Testis (tissue), 2 donors: ENCODE measurements at regions not wholly inside any gene's neighbourhood (a gene's known extent, or its start where the extent isn't known, plus 50 kb on each side); places are given as distances from the start of the nearest gene placed in this dataset.

Experiments
- DNase-seq: peaks from one replicate; pipeline ENCODE4 v3.0.0-alpha.2; 2019
- H3K27ac ChIP-seq, 2 donors: fragments of 200-600 bp; sonication (generic); one replicate each; pipeline ENCODE4 v1.5.1; 2019
- H3K27me3 ChIP-seq: fragments of 200-600 bp; sonication (generic); one replicate; pipeline ENCODE4 v1.5.1; 2019
- H3K36me3 ChIP-seq: fragments of 200-600 bp; sonication (generic); one replicate; pipeline ENCODE4 v1.5.1; 2017; ENCODE audit warnings: low read depth; ENCODE audit errors: missing control alignments
- H3K4me1 ChIP-seq: fragments of 200-600 bp; sonication (generic); one replicate; pipeline ENCODE4 v1.5.1; 2019
- H3K4me3 ChIP-seq, 2 donors: fragments of 200-600 bp; sonication (generic); one replicate each; pipeline ENCODE4 v1.5.1; 2017 to 2019
- H3K9me3 ChIP-seq: fragments of 200-600 bp; sonication (generic); one replicate; pipeline ENCODE4 v1.5.1; 2017
- CTCF ChIP-seq, 3 experiments: fragments of 450-650 bp in 2 of 3; fragments of 200-600 bp in 1 of 3; sonication (generic) in 1 of 3; IDR thresholded peaks; one replicate each; pipeline ENCODE4 v1.5.1; 2016 to 2019; ENCODE audit warnings: antibody characterized with exemption in 3 of 3, mild to moderate bottlenecking in 2 of 3, moderate library complexity in 1 of 3
- POLR2A ChIP-seq: fragments of 450-650 bp; IDR thresholded peaks from one replicate; pipeline ENCODE4 v1.6.1; 2017; ENCODE audit warnings: antibody characterized with exemption, mild to moderate bottlenecking, moderate library complexity
- WGBS, 2 donors: methylation state at CpG; one replicate each; pipeline ENCODE4 v1.1.5; 2018; 5-methylcytosine and 5-hydroxymethylcytosine counted together
- intact Hi-C: fragments of 100-400 bp; cut with DNase I; formaldehyde crosslinking; loops from one replicate; pipeline ENCODE4 v1.15.1; 2023; ENCODE audit warnings: low total_unique reads

GRCh38 chr4:38213083-38213805 lies 253.0 kb downstream of the PTTG2 start:
- WGBS, 2 donors, result 94 to 100% methylated on average over 2 of the region's 2 CpGs

GRCh38 chr4:38222892-38223291 lies 262.7 kb downstream of the PTTG2 start:
- Histone ChIP-seq H3K4me1 (no peaks in the 10 kb centered on the region), H3K4me3 (no peak overlapping the region), H3K27ac (no peak overlapping the region), H3K36me3 (no peaks in the 10 kb centered on the region), H3K9me3 (no peaks in the 10 kb centered on the region), H3K27me3 (no peaks in the 10 kb centered on the region)
- TF ChIP-seq CTCF (IDR thresholded peaks at IDR 0.05) (no peak), POLR2A (no peak)
- no peak for DNase-seq
- WGBS, 2 donors, result 81 to 94% methylated on average over 2 of the region's 2 CpGs
- intact Hi-C loops, result no loop called here

More at GRCh38 chr4:38213083-38213805, 253.0 kb downstream of the PTTG2 start:
- DNase-seq, result no peak
- H3K36me3 ChIP-seq, result no peaks in the 10 kb centered on the region
- intact Hi-C loops, result no loop called here
- peaks cover 3% of the 10 kb centered on the region for H3K4me1 ChIP-seq
- no peak overlapping the region for H3K4me3 ChIP-seq
- H3K27ac ChIP-seq, result no peak overlapping the region
- no peaks in the 10 kb centered on the region for H3K27me3 ChIP-seq
- no peak for TF ChIP-seq CTCF (IDR thresholded peaks at IDR 0.05)
- no peak for TF ChIP-seq POLR2A
- H3K9me3 ChIP-seq, result no peaks in the 10 kb centered on the region

- WGBS, 2 donors, result 5 to 39% methylated on average over 1 of the region's 1 CpG
- no peaks in the 10 kb centered on the region for H3K36me3 ChIP-seq
- no peak for DNase-seq
- no peaks in the 10 kb centered on the region for H3K27me3 ChIP-seq
- H3K9me3 ChIP-seq, result no peaks in the 10 kb centered on the region
- H3K4me3 ChIP-seq, result no peak overlapping the region
- no peak overlapping the region for H3K27ac ChIP-seq
- TF ChIP-seq CTCF (IDR thresholded peaks at IDR 0.05) (no peak), POLR2A (no peak)
- no peaks in the 10 kb centered on the region for H3K4me1 ChIP-seq
- intact Hi-C loops, result no loop called here
Measured at GRCh38 chr4:38223306-38223705, 263.1 kb downstream of the PTTG2 start.

GRCh38 chr4:38223782-38224236 lies 263.6 kb downstream of the PTTG2 start:
- no peak overlapping the region for H3K27ac ChIP-seq
- intact Hi-C loops, result no loop called here
- H3K27me3 ChIP-seq, result no peaks in the 10 kb centered on the region
- H3K4me3 ChIP-seq, result no peak overlapping the region
- WGBS, 2 donors, result 72% methylated on average over 9 of the region's 9 CpGs
- DNase-seq, result no peak
- no peak for TF ChIP-seq POLR2A
- no peak for TF ChIP-seq CTCF (IDR thresholded peaks at IDR 0.05)
- no peaks in the 10 kb centered on the region for H3K4me1 ChIP-seq
- no peaks in the 10 kb centered on the region for H3K36me3 ChIP-seq
- H3K9me3 ChIP-seq, result no peaks in the 10 kb centered on the region

- H3K4me3 ChIP-seq, result no peak overlapping the region
- 93 to 94% methylated on average over 3 of the region's 3 CpGs for WGBS, 2 donors
- DNase-seq, result no peak
- TF ChIP-seq CTCF (IDR thresholded peaks at IDR 0.05) (no peak), POLR2A (no peak)
- H3K27me3 ChIP-seq, result no peaks in the 10 kb centered on the region
- H3K4me1 ChIP-seq, result no peaks in the 10 kb centered on the region
- no peaks in the 10 kb centered on the region for H3K9me3 ChIP-seq
- intact Hi-C loops, result no loop called here
- H3K36me3 ChIP-seq, result no peaks in the 10 kb centered on the region
- H3K27ac ChIP-seq, result no peak overlapping the region
Measured at GRCh38 chr4:38224850-38225249, 264.7 kb downstream of the PTTG2 start.
